Retinal pigment epithelial cell (primary cell): ENCODE measurements at regions not wholly inside any gene's neighbourhood (a gene's known extent, or its start where the extent isn't known, plus 50 kb on each side); places are given as distances from the start of the nearest gene placed in this dataset.

Source experiments
- DNase-seq: peaks from one replicate; pipeline ENCODE4 v3.0.0-alpha.2; 2010; ENCODE audit warnings: low read depth
- H3K4me3 ChIP-seq: 2 replicates; pipeline ENCODE4 v1.5.1; 2011; ENCODE audit warnings: mild to moderate bottlenecking, low read length, control low read depth, moderate library complexity
- TF ChIP-seq, protein P1 (sequence below): conservative IDR thresholded peaks from 2 replicates; pipeline ENCODE4 v1.5.1; 2011; ENCODE audit warnings: low read depth, low read length, control low read depth, inconsistent platforms

GRCh38 chr18:51463483-51464136 is 266.1 kb upstream of the MEX3C start:
- TF ChIP-seq, protein P1, sequence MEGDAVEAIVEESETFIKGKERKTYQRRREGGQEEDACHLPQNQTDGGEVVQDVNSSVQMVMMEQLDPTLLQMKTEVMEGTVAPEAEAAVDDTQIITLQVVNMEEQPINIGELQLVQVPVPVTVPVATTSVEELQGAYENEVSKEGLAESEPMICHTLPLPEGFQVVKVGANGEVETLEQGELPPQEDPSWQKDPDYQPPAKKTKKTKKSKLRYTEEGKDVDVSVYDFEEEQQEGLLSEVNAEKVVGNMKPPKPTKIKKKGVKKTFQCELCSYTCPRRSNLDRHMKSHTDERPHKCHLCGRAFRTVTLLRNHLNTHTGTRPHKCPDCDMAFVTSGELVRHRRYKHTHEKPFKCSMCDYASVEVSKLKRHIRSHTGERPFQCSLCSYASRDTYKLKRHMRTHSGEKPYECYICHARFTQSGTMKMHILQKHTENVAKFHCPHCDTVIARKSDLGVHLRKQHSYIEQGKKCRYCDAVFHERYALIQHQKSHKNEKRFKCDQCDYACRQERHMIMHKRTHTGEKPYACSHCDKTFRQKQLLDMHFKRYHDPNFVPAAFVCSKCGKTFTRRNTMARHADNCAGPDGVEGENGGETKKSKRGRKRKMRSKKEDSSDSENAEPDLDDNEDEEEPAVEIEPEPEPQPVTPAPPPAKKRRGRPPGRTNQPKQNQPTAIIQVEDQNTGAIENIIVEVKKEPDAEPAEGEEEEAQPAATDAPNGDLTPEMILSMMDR, result no peak
- H3K4me3 ChIP-seq, result no peak overlapping the region
- DNase-seq, result no peak

GRCh38 chr18:51478908-51479307 is 281.4 kb upstream of the MEX3C start:
- TF ChIP-seq, protein P1, result no peak
- no peak for DNase-seq
- no peak overlapping the region for H3K4me3 ChIP-seq

- TF ChIP-seq, protein P1, result no peak
- H3K4me3 ChIP-seq, result no peak overlapping the region
- DNase-seq, result no peak
Observed at GRCh38 chr18:51479736-51480135, 282.3 kb upstream of the MEX3C start.

GRCh38 chr18:51480407-51481261 is 283.2 kb upstream of the MEX3C start:
- H3K4me3 ChIP-seq, result no peak overlapping the region
- peak; percentile 34 for DNase-seq
- TF ChIP-seq, protein P1, result no peak

- no peak overlapping the region for H3K4me3 ChIP-seq
- DNase-seq, result no peak
- TF ChIP-seq, protein P1, result no peak
Observed at GRCh38 chr18:51486735-51487366, 289.4 kb upstream of the MEX3C start.

- no peak for DNase-seq
- H3K4me3 ChIP-seq, result no peak overlapping the region
- TF ChIP-seq, protein P1, result no peak
Observed at GRCh38 chr18:51490417-51490816, 292.9 kb upstream of the MEX3C start.

DNA sequence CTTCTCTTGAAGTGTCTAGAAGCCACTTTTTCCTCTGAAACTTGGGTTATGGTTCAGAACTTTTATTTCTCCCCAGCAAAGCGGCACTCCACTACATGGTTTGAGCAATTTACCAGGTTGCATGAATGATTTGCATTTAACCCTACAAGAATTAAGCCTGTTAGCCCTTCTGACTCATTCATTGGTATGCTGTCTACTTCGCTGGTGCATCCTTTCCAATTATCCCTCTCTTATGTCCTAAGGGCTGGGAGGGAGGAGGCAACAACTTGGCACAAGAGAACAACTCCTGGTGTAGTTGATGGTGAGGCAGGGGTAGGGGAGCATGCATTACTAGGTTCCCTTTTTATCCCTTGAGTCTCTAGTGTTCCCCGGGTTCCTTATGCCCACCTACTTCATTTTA is 293.4 kb upstream of the MEX3C start:
- TF ChIP-seq, protein P1, result no peak
- no peak for DNase-seq
- no peak overlapping the region for H3K4me3 ChIP-seq
